Head of caudate nucleus (tissue), 42 donors: ENCODE measurements at regions not wholly inside any gene's neighbourhood (a gene's known extent, or its start where the extent isn't known, plus 50 kb on each side); places are given as distances from the start of the nearest gene placed in this dataset.

Experiments used
- DNase-seq, 42 donors: peaks; one replicate each; pipeline versions ENCODE4 v3.0.0 to v3.0.0-alpha.2; 2020 to 2021; ENCODE audit warnings: mixed read lengths in 7 of 42
- intact Hi-C: fragments of 100-400 bp; cut with DNase I; formaldehyde crosslinking; loops from one replicate; pipeline ENCODE4 v1.15.0; 2022

- DNase-seq, result no peak
These were observed 93.1 kb upstream of the OLFM3 start for GRCh38 chr1:102089791-102090190.

GRCh38 chr1:102085896-102086295, 89.2 kb upstream of the OLFM3 start:
- DNase-seq, result no peak
- intact Hi-C loops, result no loop called here

More at GRCh38 chr1:102089791-102090190, 93.1 kb upstream of the OLFM3 start:
- intact Hi-C loops, result no loop called here

GRCh38 chr1:102084771-102085535, 88.2 kb upstream of the OLFM3 start:
- intact Hi-C loops, result no loop called here

GRCh38 chr1:102083192-102083591, 86.5 kb upstream of the OLFM3 start:
- no peak for DNase-seq

More at GRCh38 chr1:102084771-102085535, 88.2 kb upstream of the OLFM3 start:
- no peak for DNase-seq

GRCh38 chr1:102074874-102075273, 78.1 kb upstream of the OLFM3 start:
- no peak for DNase-seq
- intact Hi-C loops, result no loop called here

More at GRCh38 chr1:102083192-102083591, 86.5 kb upstream of the OLFM3 start:
- intact Hi-C loops, result no loop called here

GRCh38 chr1:102071451-102071850, 74.7 kb upstream of the OLFM3 start:
- DNase-seq, result no peak
- intact Hi-C loops, result no loop called here

GRCh38 chr1:102050556-102050955, 53.8 kb upstream of the OLFM3 start:
- intact Hi-C loops, result no loop called here
- no peak for DNase-seq

- DNase-seq, result no peak
- intact Hi-C loops, result no loop called here
These were observed 51.0 kb upstream of the OLFM3 start for GRCh38 chr1:102047724-102048123.
